RWPE2 (cell line): ENCODE measurements at regions not wholly inside any gene's neighbourhood (a gene's known extent, or its start where the extent isn't known, plus 50 kb on each side); places are given as distances from the start of the nearest gene placed in this dataset.
A peak's percentile ranks its signal among the peaks of the same experiment; 100 is the strongest.

Source experiments
- ATAC-seq: fragments of 200-7000 bp; cut with Tn5 transposase; 3 replicates; pipeline ENCODE4 v1.9.1; 2021; ENCODE audit warnings: low read depth
- DNase-seq: peaks from one replicate; pipeline ENCODE4 v3.0.0-alpha.2; 2020; ENCODE audit warnings: low spot score
- H3K27ac ChIP-seq: fragments of 450-650 bp; 2 replicates; pipeline ENCODE4 v1.5.1; 2017; ENCODE audit warnings: mild to moderate bottlenecking; ENCODE audit not compliant: poor library complexity, severe bottlenecking
- H3K27me3 ChIP-seq: fragments of 250-450 bp; sonication (Bioruptor Pico); 2 replicates; pipeline ENCODE4 v1.5.1; 2021; ENCODE audit warnings: mild to moderate bottlenecking, moderate library complexity; ENCODE audit not compliant: insufficient read depth, poor library complexity, severe bottlenecking
- H3K36me3 ChIP-seq: fragments of 250-450 bp; sonication (Bioruptor Pico); 2 replicates; pipeline ENCODE4 v1.5.1; 2020; ENCODE audit warnings: low read depth, mild to moderate bottlenecking, moderate library complexity
- H3K4me1 ChIP-seq: fragments of 250-450 bp; sonication (Bioruptor Pico); 2 replicates; pipeline ENCODE4 v1.5.1; 2021; ENCODE audit warnings: mild to moderate bottlenecking, moderate library complexity; ENCODE audit not compliant: insufficient read depth, poor library complexity, severe bottlenecking
- H3K4me3 ChIP-seq: fragments of 250-450 bp; sonication (Bioruptor Pico); 2 replicates; pipeline ENCODE4 v1.5.1; 2021; ENCODE audit warnings: mild to moderate bottlenecking, moderate library complexity; ENCODE audit not compliant: severe bottlenecking
- H3K9me3 ChIP-seq: fragments of 250-450 bp; sonication (Bioruptor Pico); 2 replicates; pipeline ENCODE4 v1.5.1; 2021; ENCODE audit warnings: mild to moderate bottlenecking, moderate library complexity; ENCODE audit not compliant: severe bottlenecking
- TF ChIP-seq, protein P1 (sequence below): fragments of 450-650 bp; IDR thresholded peaks from one replicate; pipeline ENCODE4 v1.5.1; 2017; ENCODE audit warnings: mild to moderate bottlenecking, moderate library complexity; ENCODE audit not compliant: poor library complexity, severe bottlenecking

DNA sequence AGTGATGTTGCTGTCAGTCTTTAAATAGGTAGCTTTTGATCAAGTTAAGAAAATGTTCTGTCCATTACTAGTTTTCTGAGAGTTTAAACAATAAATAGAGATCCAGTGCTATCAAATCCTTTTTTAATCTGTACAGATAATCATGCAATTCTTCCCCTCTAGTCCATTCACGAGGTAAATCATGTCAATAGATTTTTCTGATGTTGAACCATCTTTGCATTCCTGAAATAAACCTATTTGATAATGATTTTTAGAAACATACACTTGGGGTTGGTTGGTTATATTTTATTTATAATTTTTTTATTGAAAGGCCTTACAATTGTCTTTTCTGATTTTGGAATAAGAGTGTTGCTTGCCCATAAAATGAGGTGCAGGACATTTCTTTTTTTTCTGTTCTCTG, 95.0 kb downstream of the FAM53A start:
- TF ChIP-seq, protein P1, sequence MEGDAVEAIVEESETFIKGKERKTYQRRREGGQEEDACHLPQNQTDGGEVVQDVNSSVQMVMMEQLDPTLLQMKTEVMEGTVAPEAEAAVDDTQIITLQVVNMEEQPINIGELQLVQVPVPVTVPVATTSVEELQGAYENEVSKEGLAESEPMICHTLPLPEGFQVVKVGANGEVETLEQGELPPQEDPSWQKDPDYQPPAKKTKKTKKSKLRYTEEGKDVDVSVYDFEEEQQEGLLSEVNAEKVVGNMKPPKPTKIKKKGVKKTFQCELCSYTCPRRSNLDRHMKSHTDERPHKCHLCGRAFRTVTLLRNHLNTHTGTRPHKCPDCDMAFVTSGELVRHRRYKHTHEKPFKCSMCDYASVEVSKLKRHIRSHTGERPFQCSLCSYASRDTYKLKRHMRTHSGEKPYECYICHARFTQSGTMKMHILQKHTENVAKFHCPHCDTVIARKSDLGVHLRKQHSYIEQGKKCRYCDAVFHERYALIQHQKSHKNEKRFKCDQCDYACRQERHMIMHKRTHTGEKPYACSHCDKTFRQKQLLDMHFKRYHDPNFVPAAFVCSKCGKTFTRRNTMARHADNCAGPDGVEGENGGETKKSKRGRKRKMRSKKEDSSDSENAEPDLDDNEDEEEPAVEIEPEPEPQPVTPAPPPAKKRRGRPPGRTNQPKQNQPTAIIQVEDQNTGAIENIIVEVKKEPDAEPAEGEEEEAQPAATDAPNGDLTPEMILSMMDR = no peak
- no peak for ATAC-seq
- no peak overlapping the region for H3K27ac ChIP-seq
- no peak for DNase-seq
- no peaks in the 10 kb centered on the region for H3K27me3 ChIP-seq
- no peak overlapping the region for H3K4me3 ChIP-seq
- H3K36me3 ChIP-seq = no peaks in the 10 kb centered on the region
- no peaks in the 10 kb centered on the region for H3K4me1 ChIP-seq
- H3K9me3 ChIP-seq = peaks cover 9% of the 10 kb centered on the region

DNA sequence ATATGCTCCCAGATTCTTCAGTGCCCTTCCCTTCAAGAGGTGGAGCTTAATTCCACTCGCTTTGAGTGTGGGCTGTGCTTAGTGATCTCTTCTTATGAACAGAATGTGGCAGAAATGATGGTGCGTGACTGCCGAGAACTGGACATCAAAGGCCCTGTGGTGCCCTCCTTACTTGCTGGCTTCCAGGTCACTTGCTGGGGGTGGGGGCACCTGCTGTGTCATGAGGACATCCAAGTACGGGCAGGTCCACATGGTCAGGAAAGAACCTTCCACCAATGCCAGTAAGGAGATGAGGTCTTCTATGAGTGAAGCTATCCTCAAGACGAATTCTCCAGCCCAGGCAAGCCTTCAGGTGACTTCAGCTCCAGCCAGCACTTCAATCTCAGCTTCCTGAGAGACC, 95.8 kb downstream of the FAM53A start:
- Histone ChIP-seq H3K36me3 (no peaks in the 10 kb centered on the region), H3K4me3 (no peak overlapping the region), H3K9me3 (peaks cover 9% of the 10 kb centered on the region), H3K27me3 (no peaks in the 10 kb centered on the region), H3K4me1 (no peaks in the 10 kb centered on the region), H3K27ac (no peak overlapping the region)
- TF ChIP-seq, protein P1 = no peak
- DNase-seq = no peak
- ATAC-seq = no peak

DNA sequence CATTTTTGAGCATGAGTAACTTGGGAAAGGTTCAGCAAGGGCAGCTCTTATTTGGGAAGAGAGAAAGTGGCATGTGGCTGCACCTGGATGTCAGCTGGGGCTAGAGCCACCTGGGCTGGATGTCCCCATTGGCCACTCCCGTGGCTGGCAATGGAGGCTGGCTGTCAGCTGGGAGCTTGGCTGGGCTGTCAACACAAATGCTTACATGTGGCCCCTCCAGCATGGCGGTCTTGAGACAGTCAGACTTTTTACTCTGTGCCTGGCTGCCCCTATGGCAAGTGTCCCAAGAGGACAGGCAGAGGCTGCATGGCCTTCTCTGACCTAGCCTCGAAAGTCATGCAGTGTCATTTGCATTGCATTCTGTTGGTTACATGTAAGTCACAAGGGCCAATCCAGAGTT, 99.6 kb downstream of the FAM53A start:
- TF ChIP-seq, protein P1 = no peak
- H3K9me3 ChIP-seq = peaks cover 4% of the 10 kb centered on the region
- ATAC-seq = no peak

DNA sequence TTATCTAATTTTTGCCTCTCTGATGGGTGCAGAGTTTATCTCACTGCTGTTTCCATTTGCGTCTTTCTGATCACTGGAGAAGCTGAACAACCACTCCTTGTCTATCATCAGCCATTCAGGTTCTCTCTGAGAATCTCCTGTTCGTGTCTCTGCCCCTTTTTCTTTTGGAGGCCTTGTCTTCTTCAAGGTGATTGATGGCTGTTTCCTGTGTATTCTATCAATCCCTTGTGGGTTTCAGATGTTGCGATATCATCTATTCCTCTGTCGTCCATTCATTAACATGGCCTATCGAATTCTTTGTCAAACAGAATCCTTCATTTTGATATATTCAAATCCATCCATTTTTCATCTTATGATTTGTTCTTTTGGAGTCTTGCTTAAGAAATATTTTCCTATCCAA, 100.3 kb downstream of the FAM53A start:
- no peaks in the 10 kb centered on the region for H3K9me3 ChIP-seq
- H3K4me3 ChIP-seq = no peak overlapping the region
- no peaks in the 10 kb centered on the region for H3K4me1 ChIP-seq
- TF ChIP-seq, protein P1 = no peak
- ATAC-seq (no peak), DNase-seq (no peak)
- H3K36me3 ChIP-seq = no peaks in the 10 kb centered on the region
- no peaks in the 10 kb centered on the region for H3K27me3 ChIP-seq
- no peak overlapping the region for H3K27ac ChIP-seq

More for the DNA sequence above, 99.6 kb downstream of the FAM53A start:
- Histone ChIP-seq H3K27me3 (no peaks in the 10 kb centered on the region), H3K36me3 (no peaks in the 10 kb centered on the region), H3K27ac (no peak overlapping the region), H3K4me3 (no peak overlapping the region), H3K4me1 (no peaks in the 10 kb centered on the region)
- no peak for DNase-seq

DNA sequence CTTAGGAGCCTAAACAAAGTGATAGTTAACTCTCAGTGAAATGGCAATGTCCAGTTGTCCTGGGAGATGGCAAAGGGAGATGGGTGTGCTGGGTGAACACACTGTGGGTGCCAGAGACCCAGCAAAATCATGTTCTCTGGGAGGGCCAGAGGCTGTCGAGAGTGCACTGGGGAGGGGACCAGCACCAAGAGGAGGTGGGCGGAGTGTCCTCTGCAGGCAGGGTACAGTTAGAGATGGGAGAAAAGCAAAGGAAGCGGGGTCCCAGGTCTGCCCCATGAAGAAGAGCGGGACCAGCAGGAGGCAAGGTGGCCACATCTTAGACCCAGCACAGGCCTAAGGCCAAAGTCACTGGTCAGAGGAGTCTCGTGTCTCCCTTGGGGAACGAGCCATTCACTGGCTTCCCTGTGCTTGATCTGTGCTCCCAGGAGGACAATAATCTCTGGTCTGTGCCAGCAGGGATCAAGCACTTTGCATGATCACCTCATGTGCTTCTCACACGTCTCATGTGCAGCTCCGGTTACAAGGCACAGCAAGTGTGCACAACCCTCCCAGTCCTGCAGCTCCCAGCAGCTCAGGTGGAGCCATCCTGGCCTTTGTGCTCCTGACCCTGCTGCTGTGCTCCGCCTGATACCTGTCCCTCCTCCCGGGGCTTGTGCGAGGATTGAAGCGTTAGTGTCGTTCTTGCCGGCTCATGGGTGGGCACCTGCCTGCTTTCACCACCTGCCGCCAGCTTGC, 100.9 kb downstream of the FAM53A start:
- Histone ChIP-seq H3K36me3 (no peaks in the 10 kb centered on the region), H3K27ac (no peak overlapping the region), H3K4me1 (no peaks in the 10 kb centered on the region), H3K27me3 (no peaks in the 10 kb centered on the region), H3K9me3 (no peaks in the 10 kb centered on the region), H3K4me3 (no peak overlapping the region)
- peak; percentile 45 for DNase-seq
- no peak for ATAC-seq
- TF ChIP-seq, protein P1 = no peak
